Transverse colon (tissue), 4 donors: ENCODE measurements at regions not wholly inside any gene's neighbourhood (a gene's known extent, or its start where the extent isn't known, plus 50 kb on each side); places are given as distances from the start of the nearest gene placed in this dataset.

ENCODE experiments used
- DNase-seq: peaks from one replicate; pipeline ENCODE4 v3.0.0-alpha.2; 2019
- H3K27ac ChIP-seq, 4 donors: fragments of 200-600 bp; sonication (generic); 2 replicates each; pipeline ENCODE4 v1.5.1; 2016 to 2018; ENCODE audit warnings: inconsistent platforms in 4 of 4
- H3K27me3 ChIP-seq: fragments of 200-600 bp; sonication (generic); 2 replicates; pipeline ENCODE4 v1.5.1; 2017; ENCODE audit warnings: inconsistent platforms
- H3K36me3 ChIP-seq, 4 donors: fragments of 200-600 bp; sonication (generic); 2 replicates each; pipeline ENCODE4 v1.5.1; 2017 to 2019; ENCODE audit warnings: inconsistent platforms in 4 of 4
- H3K4me1 ChIP-seq, 4 donors: fragments of 200-600 bp; sonication (generic); 2 replicates each; pipeline ENCODE4 v1.5.1; 2017 to 2020; ENCODE audit warnings: inconsistent platforms in 4 of 4
- H3K4me3 ChIP-seq, 4 donors: fragments of 200-600 bp; sonication (generic); 1 replicate in 1 of 4; 2 replicates in 3 of 4; pipeline versions ENCODE4 v1.5.1 to v1.6.1; 2017 to 2019; ENCODE audit warnings: inconsistent platforms in 4 of 4
- H3K9me3 ChIP-seq, 2 donors: fragments of 200-600 bp; sonication (generic); 2 replicates each; pipeline ENCODE4 v1.5.1; 2017 to 2019; ENCODE audit warnings: inconsistent platforms in 2 of 2
- EP300 ChIP-seq: sonication (generic); formaldehyde crosslinking; IDR thresholded peaks from one replicate; pipeline ENCODE4 v1.6.1; 2017; ENCODE audit warnings: antibody characterized with exemption, low read depth
- POLR2A ChIP-seq: fragments of 450-650 bp; IDR thresholded peaks from one replicate; pipeline ENCODE4 v1.6.1; 2016; ENCODE audit warnings: antibody characterized with exemption, mild to moderate bottlenecking, moderate library complexity
- POLR2AphosphoS5 ChIP-seq, 3 donors: sonication (generic); formaldehyde crosslinking; IDR thresholded peaks; one replicate each; pipeline ENCODE4 v1.6.1; 2016; ENCODE audit warnings: antibody characterized with exemption in 3 of 3
- WGBS, 2 donors: methylation state at CpG; one replicate each; pipeline ENCODE4 v1.1.5; 2018; ENCODE audit warnings: low coverage in 1 of 2; 5-methylcytosine and 5-hydroxymethylcytosine counted together
- in situ Hi-C, 4 donors: fragments of 200-750 bp; cut with MboI; loops; one replicate each; pipeline versions ENCODE4 v1.15.0 to v1.15.1; 2017; ENCODE audit warnings: low sequenced_read_pairs in 3 of 4, low pct_ligation_motif_present in 1 of 4, low pct_unique_long_range_greater_than_20kb in 1 of 4
- intact Hi-C: fragments of 100-400 bp; cut with DNase I; formaldehyde crosslinking; loops from one replicate; pipeline ENCODE4 v1.15.1; 2023; ENCODE audit warnings: low total_unique reads
- TF ChIP-seq, protein P1 (sequence below), 5 experiments: fragments of 200-600 bp in 3 of 5; fragments of 450-650 bp in 2 of 5; sonication (generic) in 3 of 5; IDR thresholded peaks; 1 replicate in 2 of 5; 2 replicates in 3 of 5; pipeline ENCODE4 v1.5.1; 2016 to 2017; ENCODE audit warnings: antibody characterized with exemption in 5 of 5, inconsistent platforms in 3 of 5, mild to moderate bottlenecking in 2 of 5, moderate library complexity in 1 of 5

DNA sequence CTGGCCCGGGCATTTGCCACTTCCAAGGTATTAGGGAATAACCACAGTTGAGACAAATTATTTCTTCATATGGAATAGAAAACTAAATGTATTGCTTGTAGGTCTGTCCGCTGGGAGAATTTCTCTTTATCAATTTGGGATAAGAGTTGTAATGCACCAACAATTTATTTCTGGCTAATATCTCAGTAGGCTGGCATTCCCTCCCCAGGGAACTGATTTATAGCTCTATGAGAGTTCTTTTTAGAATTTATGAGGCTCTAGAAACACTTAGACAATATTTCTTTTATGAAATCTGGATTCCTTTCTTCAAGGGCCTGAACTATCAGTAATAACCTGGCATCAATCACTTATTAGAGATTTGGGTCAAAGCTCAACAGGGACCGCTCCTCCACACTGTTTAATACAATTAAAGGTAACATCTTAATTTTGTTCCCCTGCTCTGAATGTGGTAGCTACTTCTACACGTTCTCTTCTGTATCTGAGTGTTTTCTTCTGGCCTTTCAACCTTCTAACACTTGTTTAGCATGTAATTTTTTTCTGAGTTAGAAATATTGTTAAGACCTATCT is 857.4 kb upstream of the PRR20A start:
- intact Hi-C loops = no loop called here
- H3K27me3 ChIP-seq = no peaks in the 10 kb centered on the region
- H3K4me3 ChIP-seq = no peak overlapping the region
- H3K9me3 ChIP-seq = no peaks in the 10 kb centered on the region
- no peaks in the 10 kb centered on the region for H3K4me1 ChIP-seq
- in situ Hi-C loops = no loop called here
- DNase-seq = no peak
- WGBS, 2 donors = 54 to 70% methylated on average over 4 of the region's 4 CpGs
- no peaks in the 10 kb centered on the region for H3K36me3 ChIP-seq
- no peak overlapping the region for H3K27ac ChIP-seq
- TF ChIP-seq, protein P1, sequence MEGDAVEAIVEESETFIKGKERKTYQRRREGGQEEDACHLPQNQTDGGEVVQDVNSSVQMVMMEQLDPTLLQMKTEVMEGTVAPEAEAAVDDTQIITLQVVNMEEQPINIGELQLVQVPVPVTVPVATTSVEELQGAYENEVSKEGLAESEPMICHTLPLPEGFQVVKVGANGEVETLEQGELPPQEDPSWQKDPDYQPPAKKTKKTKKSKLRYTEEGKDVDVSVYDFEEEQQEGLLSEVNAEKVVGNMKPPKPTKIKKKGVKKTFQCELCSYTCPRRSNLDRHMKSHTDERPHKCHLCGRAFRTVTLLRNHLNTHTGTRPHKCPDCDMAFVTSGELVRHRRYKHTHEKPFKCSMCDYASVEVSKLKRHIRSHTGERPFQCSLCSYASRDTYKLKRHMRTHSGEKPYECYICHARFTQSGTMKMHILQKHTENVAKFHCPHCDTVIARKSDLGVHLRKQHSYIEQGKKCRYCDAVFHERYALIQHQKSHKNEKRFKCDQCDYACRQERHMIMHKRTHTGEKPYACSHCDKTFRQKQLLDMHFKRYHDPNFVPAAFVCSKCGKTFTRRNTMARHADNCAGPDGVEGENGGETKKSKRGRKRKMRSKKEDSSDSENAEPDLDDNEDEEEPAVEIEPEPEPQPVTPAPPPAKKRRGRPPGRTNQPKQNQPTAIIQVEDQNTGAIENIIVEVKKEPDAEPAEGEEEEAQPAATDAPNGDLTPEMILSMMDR (IDR thresholded peaks at IDR 0.05) = no peak
- no peak for TF ChIP-seq POLR2A
- TF ChIP-seq POLR2AphosphoS5 (IDR thresholded peaks at IDR 0.05) = no peak
- TF ChIP-seq EP300 = no peak

DNA sequence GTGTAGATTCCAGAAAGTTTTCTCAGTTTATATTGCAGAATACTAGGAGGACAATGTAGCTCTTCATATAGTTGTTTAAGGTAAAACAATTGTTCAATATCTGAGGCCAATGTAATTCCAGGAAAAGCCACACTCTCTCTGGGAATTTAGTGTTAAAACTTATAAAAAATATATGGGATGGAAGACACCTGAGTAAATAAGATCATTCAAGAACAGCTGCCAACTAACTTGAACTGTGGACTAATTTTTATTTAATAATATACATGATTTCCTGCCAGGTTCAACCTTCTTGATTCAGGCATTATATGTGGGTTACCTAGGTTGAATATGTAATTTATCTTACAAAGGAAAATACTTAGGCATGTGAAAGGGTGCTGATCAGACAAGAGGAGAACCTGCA is 841.1 kb upstream of the PRR20A start:
- no peak for TF ChIP-seq POLR2AphosphoS5 (IDR thresholded peaks at IDR 0.05)
- TF ChIP-seq, protein P1 (IDR thresholded peaks at IDR 0.05) = no peak
- TF ChIP-seq EP300 = no peak
- no peak for TF ChIP-seq POLR2A
- intact Hi-C loops = no loop called here

DNA sequence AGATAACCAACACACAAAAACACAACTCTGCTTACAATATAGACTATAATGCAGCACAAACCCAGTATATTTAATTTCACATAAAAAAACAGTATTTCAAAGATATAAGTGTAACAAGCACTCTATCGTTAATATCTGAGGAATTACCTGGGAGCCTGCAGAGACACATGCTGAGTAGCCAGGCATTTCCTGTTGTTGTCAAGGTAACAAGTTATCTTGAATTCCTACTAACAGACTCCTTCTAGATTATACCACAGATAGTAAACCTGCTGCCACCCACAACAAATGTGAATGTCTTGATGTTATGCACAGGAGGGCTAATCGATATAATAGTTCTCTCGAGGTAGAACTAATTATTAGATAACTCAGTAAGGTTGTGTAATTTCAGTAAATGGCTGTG is 826.0 kb upstream of the PRR20A start:
- Histone ChIP-seq H3K36me3 (no peaks in the 10 kb centered on the region), H3K4me1 (no peaks in the 10 kb centered on the region), H3K9me3 (no peaks in the 10 kb centered on the region), H3K4me3 (no peak overlapping the region), H3K27me3 (no peaks in the 10 kb centered on the region), H3K27ac (no peak overlapping the region)
- in situ Hi-C loops = no loop called here
- intact Hi-C loops = no loop called here
- 42 to 55% methylated on average over 3 of the region's 3 CpGs for WGBS, 2 donors
- no peak for TF ChIP-seq POLR2A
- TF ChIP-seq, protein P1 (IDR thresholded peaks at IDR 0.05) = no peak
- no peak for TF ChIP-seq POLR2AphosphoS5 (IDR thresholded peaks at IDR 0.05)
- TF ChIP-seq EP300 = no peak
- no peak for DNase-seq

More for the DNA sequence above, 841.1 kb upstream of the PRR20A start:
- in situ Hi-C loops = no loop called here
- Histone ChIP-seq H3K4me3 (no peak overlapping the region), H3K4me1 (no peaks in the 10 kb centered on the region), H3K27me3 (no peaks in the 10 kb centered on the region), H3K27ac (no peak overlapping the region), H3K36me3 (no peaks in the 10 kb centered on the region), H3K9me3 (peaks cover 0 to 5% of the 10 kb centered on the region in 2 donors)
- DNase-seq = no peak

DNA sequence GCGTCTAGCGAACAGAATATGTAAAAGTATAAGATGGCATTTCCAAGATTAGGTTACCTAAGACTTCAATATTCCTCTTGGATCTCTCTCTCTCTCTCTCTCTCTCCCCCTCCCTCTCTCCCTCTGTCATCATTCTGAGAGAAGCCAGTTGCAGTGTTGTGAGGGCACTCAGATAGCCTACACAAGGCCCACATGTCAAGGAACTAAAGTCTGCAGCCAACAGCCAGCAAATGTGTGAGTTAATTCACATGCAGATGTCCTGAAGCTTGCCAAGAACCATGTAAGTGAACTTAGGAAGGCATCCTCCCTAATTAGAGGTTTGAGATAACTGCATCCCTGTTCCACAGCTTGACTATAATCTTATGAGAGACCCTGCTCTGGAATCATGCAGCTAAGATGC is 822.9 kb upstream of the PRR20A start:
- Histone ChIP-seq H3K9me3 (no peaks in the 10 kb centered on the region), H3K27me3 (no peaks in the 10 kb centered on the region), H3K4me3 (no peak overlapping the region), H3K27ac (no peak overlapping the region), H3K36me3 (no peaks in the 10 kb centered on the region), H3K4me1 (no peaks in the 10 kb centered on the region)
- 91 to 96% methylated on average over 2 of the region's 2 CpGs for WGBS, 2 donors
- no peak for DNase-seq
- no peak for TF ChIP-seq EP300
- TF ChIP-seq POLR2AphosphoS5 (IDR thresholded peaks at IDR 0.05) = no peak
- in situ Hi-C loops = no loop called here
- intact Hi-C loops = no loop called here

DNA sequence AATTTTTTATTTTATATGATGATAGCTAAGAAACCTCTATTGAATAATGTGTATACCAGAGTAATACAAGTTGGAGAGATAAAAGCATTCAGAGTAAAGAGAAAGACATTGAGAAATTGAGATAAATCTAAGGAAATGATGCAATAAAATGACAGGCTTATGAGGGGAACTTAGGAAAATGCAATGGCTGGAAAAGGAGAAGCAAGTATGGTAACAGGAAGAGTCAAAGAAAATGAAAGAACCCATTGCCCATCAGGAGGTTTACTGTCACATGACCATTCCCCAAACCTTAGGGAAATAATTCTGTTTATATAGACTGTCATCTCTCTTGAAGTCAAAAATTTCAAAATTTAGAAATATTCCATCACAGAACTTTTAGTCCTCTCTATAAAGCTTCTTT is 808.0 kb upstream of the PRR20A start:
- intact Hi-C loops (no loop called here), in situ Hi-C loops (no loop called here)
- Histone ChIP-seq H3K9me3 (no peaks in the 10 kb centered on the region), H3K4me1 (no peaks in the 10 kb centered on the region), H3K36me3 (no peaks in the 10 kb centered on the region), H3K4me3 (no peak overlapping the region), H3K27ac (no peak overlapping the region), H3K27me3 (no peaks in the 10 kb centered on the region)
- no peak for DNase-seq
- TF ChIP-seq POLR2AphosphoS5 (IDR thresholded peaks at IDR 0.05) (no peak), POLR2A (no peak), EP300 (no peak)
- TF ChIP-seq, protein P1 (IDR thresholded peaks at IDR 0.05) = no peak
